Transverse colon (tissue), 3 donors: ENCODE measurements at regions not wholly inside any gene's neighbourhood (a gene's known extent, or its start where the extent isn't known, plus 50 kb on each side); places are given as distances from the start of the nearest gene placed in this dataset.

Experiments
- EP300 ChIP-seq: sonication (generic); formaldehyde crosslinking; IDR thresholded peaks from one replicate; pipeline ENCODE4 v1.6.1; 2017; ENCODE audit warnings: antibody characterized with exemption, low read depth
- POLR2A ChIP-seq: fragments of 450-650 bp; IDR thresholded peaks from one replicate; pipeline ENCODE4 v1.6.1; 2016; ENCODE audit warnings: antibody characterized with exemption, mild to moderate bottlenecking, moderate library complexity
- TF ChIP-seq, protein P1 (sequence below), 5 experiments: fragments of 200-600 bp in 3 of 5; fragments of 450-650 bp in 2 of 5; sonication (generic) in 3 of 5; IDR thresholded peaks; 1 replicate in 2 of 5; 2 replicates in 3 of 5; pipeline ENCODE4 v1.5.1; 2016 to 2017; ENCODE audit warnings: antibody characterized with exemption in 5 of 5, inconsistent platforms in 3 of 5, mild to moderate bottlenecking in 2 of 5, moderate library complexity in 1 of 5

- TF ChIP-seq, protein P1, sequence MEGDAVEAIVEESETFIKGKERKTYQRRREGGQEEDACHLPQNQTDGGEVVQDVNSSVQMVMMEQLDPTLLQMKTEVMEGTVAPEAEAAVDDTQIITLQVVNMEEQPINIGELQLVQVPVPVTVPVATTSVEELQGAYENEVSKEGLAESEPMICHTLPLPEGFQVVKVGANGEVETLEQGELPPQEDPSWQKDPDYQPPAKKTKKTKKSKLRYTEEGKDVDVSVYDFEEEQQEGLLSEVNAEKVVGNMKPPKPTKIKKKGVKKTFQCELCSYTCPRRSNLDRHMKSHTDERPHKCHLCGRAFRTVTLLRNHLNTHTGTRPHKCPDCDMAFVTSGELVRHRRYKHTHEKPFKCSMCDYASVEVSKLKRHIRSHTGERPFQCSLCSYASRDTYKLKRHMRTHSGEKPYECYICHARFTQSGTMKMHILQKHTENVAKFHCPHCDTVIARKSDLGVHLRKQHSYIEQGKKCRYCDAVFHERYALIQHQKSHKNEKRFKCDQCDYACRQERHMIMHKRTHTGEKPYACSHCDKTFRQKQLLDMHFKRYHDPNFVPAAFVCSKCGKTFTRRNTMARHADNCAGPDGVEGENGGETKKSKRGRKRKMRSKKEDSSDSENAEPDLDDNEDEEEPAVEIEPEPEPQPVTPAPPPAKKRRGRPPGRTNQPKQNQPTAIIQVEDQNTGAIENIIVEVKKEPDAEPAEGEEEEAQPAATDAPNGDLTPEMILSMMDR (IDR thresholded peaks at IDR 0.05), result no peak
- TF ChIP-seq EP300 (no peak), POLR2A (no peak)
Observed at GRCh38 chr22:48138427-48138826, 1376.0 kb downstream of the TBC1D22A start.
